GM21576 (cell line): ENCODE measurements at regions not wholly inside any gene's neighbourhood (a gene's known extent, or its start where the extent isn't known, plus 50 kb on each side); places are given as distances from the start of the nearest gene placed in this dataset.

Experiments used
- ATAC-seq: cut with Tn5 transposase; IDR thresholded peaks from one replicate; pipeline ENCODE4 v1.9.1; 2021; ENCODE audit warnings: mild to moderate bottlenecking, moderate library complexity; ENCODE audit not compliant: unreplicated experiment

GRCh38 chr15:62816342-62817069 lies 226.0 kb upstream of the TPM1 start:
- ATAC-seq, result no peak

GRCh38 chr15:62818691-62819090 lies 223.9 kb upstream of the TPM1 start:
- no peak for ATAC-seq

- ATAC-seq, result no peak
Observed at GRCh38 chr15:62821384-62822131, 221.0 kb upstream of the TPM1 start.

- ATAC-seq, result no peak
Observed at GRCh38 chr15:62822228-62822627, 220.3 kb upstream of the TPM1 start.

GRCh38 chr15:62823561-62823960 lies 219.0 kb upstream of the TPM1 start:
- ATAC-seq, result no peak

- ATAC-seq, result no peak
Observed at GRCh38 chr15:62824111-62825015, 218.2 kb upstream of the TPM1 start.

GRCh38 chr15:62825191-62825590 lies 217.4 kb upstream of the TPM1 start:
- ATAC-seq, result no peak

GRCh38 chr15:62826561-62826960 lies 216.0 kb upstream of the TPM1 start:
- no peak for ATAC-seq

- ATAC-seq, result no peak
Observed at GRCh38 chr15:62828364-62828763, 214.2 kb upstream of the TPM1 start.

- no peak for ATAC-seq
Observed at GRCh38 chr15:62832231-62832630, 210.3 kb upstream of the TPM1 start.

- no peak for ATAC-seq
Observed at GRCh38 chr15:62833646-62834045, 208.9 kb upstream of the TPM1 start.

- no peak for ATAC-seq
Observed at GRCh38 chr15:62834686-62835329, 207.7 kb upstream of the TPM1 start.

- ATAC-seq, result no peak
Observed at GRCh38 chr15:62835351-62835750, 207.2 kb upstream of the TPM1 start.

- no peak for ATAC-seq
Observed at GRCh38 chr15:62835762-62836161, 206.8 kb upstream of the TPM1 start.

- no peak for ATAC-seq
Observed at GRCh38 chr15:62840526-62841268, 201.8 kb upstream of the TPM1 start.

- ATAC-seq, result no peak
Observed at GRCh38 chr15:62841269-62841628, 201.3 kb upstream of the TPM1 start.

GRCh38 chr15:62841891-62842559 lies 200.5 kb upstream of the TPM1 start:
- ATAC-seq, result no peak

- ATAC-seq, result no peak
Observed at GRCh38 chr15:62843311-62843710, 199.2 kb upstream of the TPM1 start.

- no peak for ATAC-seq
Observed at GRCh38 chr15:62844564-62845240, 197.8 kb upstream of the TPM1 start.
